ENCODE measurements at regions not wholly inside any gene's neighbourhood (a gene's known extent, or its start where the extent isn't known, plus 50 kb on each side); places are given as distances from the start of the nearest gene placed in this dataset.

DNA sequence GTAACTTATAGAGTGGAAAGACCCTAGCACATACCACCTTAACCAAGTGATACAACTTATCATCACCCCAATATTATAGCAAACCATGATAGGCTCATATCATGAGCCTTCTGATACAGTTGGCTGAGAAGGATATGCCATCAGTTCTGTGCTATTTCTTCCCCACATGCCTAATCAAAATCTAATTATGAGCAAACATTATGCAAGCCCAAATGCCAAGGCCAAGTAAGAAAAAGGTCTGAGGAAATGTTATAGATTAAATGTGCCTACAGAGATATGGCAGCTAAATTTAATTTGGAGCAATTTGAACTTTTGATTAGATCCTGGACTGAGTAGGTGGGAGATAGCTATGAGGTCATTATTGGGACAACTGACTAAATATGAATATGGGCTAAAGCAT is 225.9 kb upstream of the PMFBP1 start:
- Histone ChIP-seq H2AFZ (ENCODE audit: low read length) (no peak overlapping the region), H3K36me3 (ENCODE audit: control insufficient read depth in 2 of 4, insufficient read depth in 4 of 4, low read length in 3 of 4) (peaks cover 0 to 2% (median 0%) of the 10 kb centered on the region in 4 experiments; a peak in 1 of 8 replicates), H3K79me1 (ENCODE audit: low read depth, low read length) (no peaks in the 10 kb centered on the region), H3K23me2 (ENCODE audit: low read depth, low read length) (no peaks in the 10 kb centered on the region; the same call in 1 of the 2 replicates), H3K56ac (replicated peaks; ENCODE audit: insufficient read length, low read depth, low read length) (no peak overlapping the region), H3K14ac (ENCODE audit: insufficient read length) (no peak overlapping the region), H3K4me2 (ENCODE audit: insufficient read depth in 1 of 2, low read depth in 2 of 2, low read length in 2 of 2) (no peak overlapping the region), H3K79me2 (ENCODE audit: control insufficient read depth in 1 of 2, insufficient read depth in 2 of 2, low read length in 2 of 2) (no peaks in the 10 kb centered on the region), H2BK12ac (ENCODE audit: low read depth, low read length) (no peak overlapping the region), H4K91ac (replicated peaks; ENCODE audit: insufficient read length, low read length) (no peak overlapping the region), H3K9me3 (ENCODE audit: insufficient read depth in 2 of 2, low read depth in 1 of 2, low read length in 1 of 2) (no peaks in the 10 kb centered on the region), H3K4me1 (replicated peaks in 1 of 4; ENCODE audit: control insufficient read depth in 3 of 4, insufficient read depth in 4 of 4, low read length in 3 of 4) (peaks cover 0 to 2% (median 0%) of the 10 kb centered on the region in 4 experiments; a peak in 1 of 7 replicates), H3K4me3 (ENCODE audit: extremely low read depth in 1 of 4, insufficient read depth in 2 of 4, low read depth in 3 of 4, low read length in 4 of 4) (no peak overlapping the region), H3K23ac (ENCODE audit: insufficient read length) (no peak overlapping the region), H2BK120ac (replicated peaks; ENCODE audit: low read depth, low read length) (no peak overlapping the region), H2BK20ac (ENCODE audit: low read length) (no peak overlapping the region), H2AK5ac (ENCODE audit: low read depth, low read length) (no peak overlapping the region), H4K8ac (ENCODE audit: extremely low read depth, insufficient read depth, low read length) (no peak overlapping the region), H3K9ac (replicated peaks in 1 of 4; ENCODE audit: extremely low read depth in 1 of 4, low read depth in 3 of 4, low read length in 3 of 4) (no peak overlapping the region), H3K27me3 (replicated peaks in 1 of 4; ENCODE audit: control insufficient read depth in 3 of 4, extremely low read depth in 1 of 4, insufficient read depth in 3 of 4, low read length in 3 of 4) (no peaks in the 10 kb centered on the region), H2BK15ac (ENCODE audit: low read length) (no peak overlapping the region), H4K5ac (ENCODE audit: insufficient read length, low read depth, low read length) (no peak overlapping the region), H4K20me1 (replicated peaks in 1 of 2; ENCODE audit: control insufficient read depth in 1 of 2, insufficient read depth in 2 of 2, low read length in 2 of 2) (no peaks in the 10 kb centered on the region), H2BK5ac (ENCODE audit: low read depth, low read length) (no peak overlapping the region), H3K27ac (ENCODE audit: low read depth, low read length) (no peak overlapping the region), H3K18ac (ENCODE audit: extremely low read depth, low read length) (no peak overlapping the region), H3K4ac (replicated peaks; ENCODE audit: insufficient read length, low read depth, low read length) (no peak overlapping the region)
- POLR2A ChIA-PET (ENCODE audit: partially characterized antibody), result interaction anchor here (1.0 to 2.6 kb wide), 2 partner anchors 9 to 248 kb away, joined by 3 to 8 read pairs; no protein-coding TSS in a partner anchor
- DNase-seq (ENCODE audit: low read depth in 1 of 2, low spot score in 2 of 2) (no peak), FAIRE-seq (no peak)
- CTCF ChIA-PET (ENCODE audit: partially characterized antibody), result interaction anchor here (0.6 to 1.3 kb wide), 3 partner anchors 69 to 87 kb away, joined by 3 to 4 read pairs (median 3); no protein-coding TSS in a partner anchor
- TF ChIP-seq SP1 (IDR thresholded peaks at IDR 0.05; ENCODE audit: low read depth, low read length) (no peak), RXRA (IDR thresholded peaks at IDR 0.05; ENCODE audit: insufficient read depth, low read depth, low read length) (no peak), JUND (IDR thresholded peaks at IDR 0.05; ENCODE audit: low read length) (no peak)
- TF ChIP-seq, protein P1, sequence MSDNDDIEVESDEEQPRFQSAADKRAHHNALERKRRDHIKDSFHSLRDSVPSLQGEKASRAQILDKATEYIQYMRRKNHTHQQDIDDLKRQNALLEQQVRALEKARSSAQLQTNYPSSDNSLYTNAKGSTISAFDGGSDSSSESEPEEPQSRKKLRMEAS (IDR thresholded peaks at IDR 0.05), result no peak
